Upper lobe of left lung (tissue), 6 donors: ENCODE measurements at regions not wholly inside any gene's neighbourhood (a gene's known extent, or its start where the extent isn't known, plus 50 kb on each side); places are given as distances from the start of the nearest gene placed in this dataset.

Source experiments
- ATAC-seq, 2 donors: fragments of 200-7000 bp; cut with Tn5 transposase; one replicate each; pipeline ENCODE4 v1.9.1; 2022; ENCODE audit warnings: mild to moderate bottlenecking in 2 of 2, moderate library complexity in 2 of 2; ENCODE audit not compliant: low FRiP score in 2 of 2
- DNase-seq, 2 donors: peaks; one replicate each; pipeline ENCODE4 v3.0.0-alpha.2; 2019 to 2020
- H3K27ac ChIP-seq, 4 donors: fragments of 200-600 bp; sonication (generic); one replicate each; pipeline ENCODE4 v1.5.1; 2016 to 2019
- H3K27me3 ChIP-seq, 4 donors: fragments of 200-600 bp; sonication (generic); one replicate each; pipeline ENCODE4 v1.5.1; 2017 to 2019
- H3K36me3 ChIP-seq, 4 donors: fragments of 200-600 bp; sonication (generic); one replicate each; pipeline ENCODE4 v1.5.1; 2016 to 2019
- H3K4me1 ChIP-seq, 4 donors: fragments of 200-600 bp; sonication (generic); one replicate each; pipeline ENCODE4 v1.5.1; 2018 to 2019
- H3K4me3 ChIP-seq, 4 donors: fragments of 200-600 bp; sonication (generic); one replicate each; pipeline ENCODE4 v1.5.1; 2017 to 2019; ENCODE audit warnings: mild to moderate bottlenecking in 2 of 4, moderate library complexity in 1 of 4
- H3K9me3 ChIP-seq, 4 donors: fragments of 200-600 bp; sonication (generic); one replicate each; pipeline ENCODE4 v1.5.1; 2018 to 2019
- CTCF ChIP-seq, 6 experiments: fragments of 450-650 bp in 4 of 6; fragments of 200-600 bp in 2 of 6; sonication (generic) in 2 of 6; IDR thresholded peaks; one replicate each; pipeline ENCODE4 v1.5.1; 2016 to 2019; ENCODE audit warnings: antibody characterized with exemption in 6 of 6
- EP300 ChIP-seq, 4 donors: sonication (generic); formaldehyde crosslinking; IDR thresholded peaks; one replicate each; pipeline ENCODE4 v1.5.1; 2017; ENCODE audit warnings: antibody characterized with exemption in 4 of 4, control low read depth in 2 of 4
- POLR2A ChIP-seq, 4 donors: fragments of 450-650 bp; IDR thresholded peaks; one replicate each; pipeline ENCODE4 v1.5.1; 2016 to 2017; ENCODE audit warnings: antibody characterized with exemption in 4 of 4, mild to moderate bottlenecking in 2 of 4
- POLR2AphosphoS5 ChIP-seq, 2 donors: sonication (generic); formaldehyde crosslinking; IDR thresholded peaks; one replicate each; pipeline ENCODE4 v1.5.1; 2017; ENCODE audit warnings: antibody characterized with exemption in 2 of 2
- WGBS, 2 donors: methylation state at CpG; one replicate each; pipeline ENCODE4 v1.1.5; 2017 to 2018; 5-methylcytosine and 5-hydroxymethylcytosine counted together
- donor health status: DM: no; HTN: no; CAD: no; lungs with moderate emphysema.
- donor health status: DM: no; HTN: yes; CAD: no; lungs with severe emphysema.

DNA sequence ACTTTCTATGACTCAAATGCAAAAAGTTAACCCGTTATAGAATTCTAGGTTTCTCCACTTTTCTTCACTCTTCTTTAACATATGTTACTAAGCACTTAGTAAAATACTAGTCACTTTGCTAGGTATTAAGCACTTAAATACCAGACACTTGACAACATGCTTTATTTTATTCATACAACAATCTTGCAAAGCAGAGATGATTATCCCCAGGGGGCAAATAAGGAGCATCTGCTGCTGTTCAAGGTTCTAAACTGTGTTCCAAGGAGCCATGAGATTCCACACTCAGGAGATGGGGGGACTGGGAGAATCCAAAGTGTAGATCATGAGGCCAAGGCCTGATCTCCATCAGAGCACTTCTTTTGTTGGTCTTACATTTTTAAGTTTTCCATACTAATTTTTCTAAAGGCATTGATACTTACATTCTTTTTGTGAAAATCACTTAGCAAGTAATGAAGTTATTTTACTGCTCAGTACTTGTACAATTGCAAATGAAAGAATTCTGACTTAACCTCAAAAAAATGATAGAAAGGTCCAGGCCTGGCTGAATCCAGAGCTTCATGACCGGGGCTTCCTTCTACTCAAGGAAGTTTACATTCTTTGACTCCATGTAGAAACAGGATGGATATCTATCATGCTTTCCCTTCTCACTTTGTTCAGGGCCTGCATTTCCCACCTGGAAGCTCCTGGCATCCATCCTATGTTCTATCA lies 504.4 kb upstream of the WWC1 start:
- Histone ChIP-seq H3K4me1 (no peaks in the 10 kb centered on the region), H3K36me3 (no peaks in the 10 kb centered on the region), H3K9me3 (no peaks in the 10 kb centered on the region), H3K27ac (no peak overlapping the region), H3K4me3 (no peak overlapping the region), H3K27me3 (no peaks in the 10 kb centered on the region)
- ATAC-seq (no peak), DNase-seq (no peak)
- TF ChIP-seq EP300 (IDR thresholded peaks at IDR 0.05) = no peak
- no peak for TF ChIP-seq POLR2A (IDR thresholded peaks at IDR 0.05)
- TF ChIP-seq POLR2AphosphoS5 (IDR thresholded peaks at IDR 0.05) = no peak
- TF ChIP-seq CTCF (IDR thresholded peaks at IDR 0.05) = no peak
- 68 to 82% methylated on average over 2 of the region's 2 CpGs for WGBS, 2 donors

DNA sequence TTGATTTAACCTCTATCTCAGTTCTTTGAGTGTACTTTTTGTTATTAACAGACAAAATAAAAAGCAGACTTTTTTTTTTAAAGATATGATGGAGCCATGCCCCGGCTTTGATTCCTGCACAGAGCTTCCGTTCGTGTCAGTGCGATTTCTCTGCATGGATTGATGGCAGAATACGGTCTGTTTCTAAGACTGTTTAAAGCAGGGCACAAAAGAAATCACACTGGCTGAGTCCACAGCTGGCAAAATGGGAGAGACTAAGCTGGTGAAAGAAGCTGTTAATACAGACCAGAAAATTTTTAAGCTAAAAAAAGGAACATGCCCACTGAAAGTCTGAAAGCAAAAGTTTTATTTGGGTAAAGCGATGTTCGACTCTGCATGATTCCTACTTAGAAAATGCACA lies 501.4 kb upstream of the WWC1 start:
- no peak for TF ChIP-seq CTCF (IDR thresholded peaks at IDR 0.05)
- TF ChIP-seq POLR2AphosphoS5 (IDR thresholded peaks at IDR 0.05) = no peak
- no peak for TF ChIP-seq EP300 (IDR thresholded peaks at IDR 0.05)
- TF ChIP-seq POLR2A (IDR thresholded peaks at IDR 0.05) = no peak
- H3K9me3 ChIP-seq = no peaks in the 10 kb centered on the region
- no peak overlapping the region for H3K4me3 ChIP-seq
- 87 to 91% methylated on average over 7 of the region's 7 CpGs for WGBS, 2 donors
- ATAC-seq (no peak), DNase-seq (no peak)
- H3K27ac ChIP-seq = no peak overlapping the region
- H3K27me3 ChIP-seq = no peaks in the 10 kb centered on the region
- no peaks in the 10 kb centered on the region for H3K36me3 ChIP-seq
- H3K4me1 ChIP-seq = no peaks in the 10 kb centered on the region

DNA sequence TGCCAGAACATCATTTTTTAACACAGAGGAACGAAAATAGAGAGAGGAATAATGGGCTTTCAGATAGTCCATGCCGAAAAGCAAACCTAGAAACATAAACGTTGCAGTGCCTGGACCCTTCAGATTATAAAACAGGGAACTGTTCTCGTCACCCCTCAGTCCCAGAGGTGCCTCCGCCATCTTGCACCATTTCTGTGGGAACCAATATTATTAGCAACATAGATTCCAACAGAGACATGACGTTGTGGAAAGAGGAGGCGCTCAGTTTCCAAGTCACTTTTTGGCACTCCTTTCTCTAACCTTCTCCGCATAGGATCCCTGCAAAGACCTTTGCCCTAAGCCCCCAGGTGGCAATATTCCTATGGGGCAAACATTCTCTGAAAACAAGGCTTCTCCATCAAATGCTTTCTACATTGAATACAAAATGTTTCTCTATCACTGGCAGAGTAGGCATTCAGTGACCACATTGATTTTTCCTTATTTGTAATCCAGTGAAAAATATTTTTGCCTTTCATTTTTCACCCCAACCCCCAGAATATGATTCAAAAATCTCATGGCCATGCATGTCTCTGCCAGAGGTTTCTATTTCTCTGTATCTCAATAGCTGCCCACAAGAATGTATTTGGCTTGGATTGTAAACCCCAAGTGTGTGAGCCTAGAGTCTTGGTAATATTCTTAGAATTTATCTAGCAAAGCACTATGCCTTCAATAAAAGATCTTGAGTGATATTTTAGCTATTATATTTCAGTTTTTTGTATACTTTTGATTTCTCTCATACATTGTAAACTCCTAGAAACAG lies 500.8 kb upstream of the WWC1 start:
- H3K4me1 ChIP-seq = no peaks in the 10 kb centered on the region
- no peak for DNase-seq
- no peak overlapping the region for H3K4me3 ChIP-seq
- no peak for ATAC-seq
- no peak for TF ChIP-seq EP300 (IDR thresholded peaks at IDR 0.05)
- TF ChIP-seq POLR2A (IDR thresholded peaks at IDR 0.05) = no peak
- TF ChIP-seq POLR2AphosphoS5 (IDR thresholded peaks at IDR 0.05) = no peak
- no peak for TF ChIP-seq CTCF (IDR thresholded peaks at IDR 0.05)
- H3K9me3 ChIP-seq = no peaks in the 10 kb centered on the region
- no peaks in the 10 kb centered on the region for H3K36me3 ChIP-seq
- H3K27me3 ChIP-seq = no peaks in the 10 kb centered on the region
- 76 to 81% methylated on average over 8 of the region's 8 CpGs for WGBS, 2 donors
- no peak overlapping the region for H3K27ac ChIP-seq

- DNase-seq (no peak), ATAC-seq (no peak)
- H3K4me1 ChIP-seq = no peaks in the 10 kb centered on the region
- H3K4me3 ChIP-seq = no peak overlapping the region
- no peaks in the 10 kb centered on the region for H3K27me3 ChIP-seq
- no peak for TF ChIP-seq CTCF (IDR thresholded peaks at IDR 0.05)
- TF ChIP-seq EP300 (IDR thresholded peaks at IDR 0.05) = no peak
- no peak for TF ChIP-seq POLR2A (IDR thresholded peaks at IDR 0.05)
- no peak for TF ChIP-seq POLR2AphosphoS5 (IDR thresholded peaks at IDR 0.05)
- H3K9me3 ChIP-seq = no peaks in the 10 kb centered on the region
- 69 to 74% methylated on average over 7 of the region's 7 CpGs for WGBS, 2 donors
- no peaks in the 10 kb centered on the region for H3K36me3 ChIP-seq
- H3K27ac ChIP-seq = no peak overlapping the region
These were observed 498.9 kb upstream of the WWC1 start for GRCh38 chr5:167792514-167792913.
